ENCODE measurements at regions not wholly inside any gene's neighbourhood (a gene's known extent, or its start where the extent isn't known, plus 50 kb on each side); places are given as distances from the start of the nearest gene placed in this dataset.

DNA sequence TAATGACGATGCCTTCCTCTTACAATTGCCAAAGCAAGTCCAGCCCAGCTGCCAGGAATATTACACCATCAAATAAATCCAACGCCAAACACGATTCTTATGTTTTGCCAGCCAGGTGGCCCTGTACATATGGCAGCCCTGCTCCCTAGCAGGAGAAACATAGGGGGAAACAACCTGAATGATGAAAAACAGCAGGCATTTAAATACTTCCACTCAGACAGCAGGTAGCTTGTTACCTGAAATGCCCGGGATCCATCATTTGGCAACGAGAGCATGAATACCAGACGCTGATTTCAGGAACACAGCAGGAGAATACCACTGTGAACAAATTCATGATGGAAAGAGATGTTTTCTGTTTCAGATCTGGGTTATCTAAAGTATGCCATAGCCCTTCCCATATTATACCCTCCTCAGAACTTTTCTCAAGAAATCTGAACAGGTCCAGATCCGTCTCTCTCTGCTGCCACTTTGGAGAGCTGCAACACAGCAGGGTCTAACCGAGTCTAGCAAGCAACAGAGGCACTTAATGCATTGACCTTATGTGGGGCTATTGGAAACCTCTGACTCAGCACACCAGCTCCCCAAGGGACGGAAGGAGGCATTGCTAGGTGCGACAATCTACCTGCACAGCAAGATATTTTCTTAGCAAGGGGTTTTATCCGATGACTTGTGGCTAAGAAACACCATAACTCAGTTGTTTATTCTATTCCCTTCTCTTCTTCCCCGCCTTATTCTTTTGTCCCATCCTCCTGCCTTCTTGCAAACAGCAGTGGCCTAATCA lies 166.3 kb downstream of the BARHL2 start:
- Histone ChIP-seq H3K9me3 (ENCODE audit: low read depth, low read length) (no peaks in the 10 kb centered on the region), H3K36me3 (ENCODE audit: insufficient read depth, low read length) (no peaks in the 10 kb centered on the region), H3K9ac (ENCODE audit: insufficient read length) (no peak overlapping the region), H3K27ac (no peak overlapping the region), H3K4me3 (no peak overlapping the region)
- no peak for DNase-seq (ENCODE audit: low read depth, low spot score)
- TF ChIP-seq FOXP2 (optimal IDR thresholded peaks at IDR 0.05; ENCODE audit: control extremely low read depth, extremely low read length, insufficient read depth) (no peak), EZH2 (IDR thresholded peaks at IDR 0.05) (no peak), POLR2AphosphoS5 (IDR thresholded peaks at IDR 0.05; ENCODE audit: borderline replicate concordance, low read depth, low read length) (no peak)

DNA sequence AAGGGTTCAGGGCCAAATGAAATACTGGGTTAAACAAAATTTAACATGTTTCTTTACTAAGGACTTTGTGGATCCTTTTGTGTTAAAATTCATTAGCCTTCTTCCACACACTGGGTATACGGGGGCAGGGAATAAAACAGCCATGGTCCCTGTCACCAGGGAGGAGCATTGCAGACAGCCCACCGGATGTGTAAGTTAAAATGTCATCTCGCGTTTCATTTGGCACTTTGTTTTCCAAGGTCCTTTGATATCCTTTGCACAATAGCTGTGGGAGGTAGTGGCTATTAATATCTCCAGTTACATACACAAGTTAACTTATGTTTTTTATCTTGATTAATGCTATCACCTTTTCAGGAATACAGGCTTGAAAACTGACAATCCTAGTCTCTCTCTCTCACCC lies 172.7 kb downstream of the BARHL2 start:
- Histone ChIP-seq H3K27ac (no peak overlapping the region), H3K4me3 (no peak overlapping the region), H3K9me3 (ENCODE audit: low read depth, low read length) (no peaks in the 10 kb centered on the region), H3K9ac (ENCODE audit: insufficient read length) (no peak overlapping the region), H3K36me3 (ENCODE audit: insufficient read depth, low read length) (no peaks in the 10 kb centered on the region)
- TF ChIP-seq POLR2AphosphoS5 (IDR thresholded peaks at IDR 0.05; ENCODE audit: borderline replicate concordance, low read depth, low read length) (no peak), FOXP2 (optimal IDR thresholded peaks at IDR 0.05; ENCODE audit: control extremely low read depth, extremely low read length, insufficient read depth) (no peak), EZH2 (IDR thresholded peaks at IDR 0.05) (no peak)
- DNase-seq (ENCODE audit: low read depth, low spot score) = no peak

DNA sequence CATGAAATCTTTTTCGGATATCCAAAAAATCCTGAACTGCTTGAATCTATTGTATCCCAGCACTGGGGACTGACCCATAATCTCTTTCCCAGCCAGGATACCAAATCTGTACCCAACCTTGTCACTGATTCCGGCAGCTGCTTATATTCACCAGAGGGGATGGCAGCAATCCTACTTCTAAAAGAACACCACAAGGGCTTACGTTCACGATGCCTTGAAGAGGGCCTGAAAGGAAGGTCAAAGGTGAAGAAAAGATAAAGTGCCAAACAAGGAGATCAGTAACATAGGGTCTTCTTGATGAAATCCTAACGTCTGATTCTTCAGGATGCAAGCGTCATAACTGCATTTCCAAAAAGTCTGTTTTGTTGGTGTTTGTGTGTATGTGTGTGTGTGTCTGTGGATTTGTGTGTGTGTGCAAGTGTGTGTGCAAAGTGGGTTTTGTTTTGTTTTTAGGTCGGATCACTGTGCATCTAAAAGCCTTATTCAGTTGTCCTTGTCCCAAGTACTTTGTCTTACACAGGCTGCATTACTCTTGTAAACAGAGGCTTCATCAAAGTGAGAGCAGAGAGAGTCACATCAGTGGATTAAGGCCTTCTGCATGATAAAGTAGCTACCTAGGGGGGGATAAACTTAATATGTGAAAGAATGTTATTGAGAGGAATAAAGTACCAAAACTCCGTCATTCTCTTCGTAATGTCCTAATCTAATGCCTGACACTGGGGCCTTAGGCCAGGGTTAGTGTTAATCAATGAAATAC lies 179.3 kb downstream of the BARHL2 start:
- TF ChIP-seq FOXP2 (optimal IDR thresholded peaks at IDR 0.05; ENCODE audit: control extremely low read depth, extremely low read length, insufficient read depth) (no peak), EZH2 (IDR thresholded peaks at IDR 0.05) (no peak), POLR2AphosphoS5 (IDR thresholded peaks at IDR 0.05; ENCODE audit: borderline replicate concordance, low read depth, low read length) (no peak)
- no peak overlapping the region for H3K27ac ChIP-seq
- H3K9me3 ChIP-seq (ENCODE audit: low read depth, low read length) = no peaks in the 10 kb centered on the region

DNA sequence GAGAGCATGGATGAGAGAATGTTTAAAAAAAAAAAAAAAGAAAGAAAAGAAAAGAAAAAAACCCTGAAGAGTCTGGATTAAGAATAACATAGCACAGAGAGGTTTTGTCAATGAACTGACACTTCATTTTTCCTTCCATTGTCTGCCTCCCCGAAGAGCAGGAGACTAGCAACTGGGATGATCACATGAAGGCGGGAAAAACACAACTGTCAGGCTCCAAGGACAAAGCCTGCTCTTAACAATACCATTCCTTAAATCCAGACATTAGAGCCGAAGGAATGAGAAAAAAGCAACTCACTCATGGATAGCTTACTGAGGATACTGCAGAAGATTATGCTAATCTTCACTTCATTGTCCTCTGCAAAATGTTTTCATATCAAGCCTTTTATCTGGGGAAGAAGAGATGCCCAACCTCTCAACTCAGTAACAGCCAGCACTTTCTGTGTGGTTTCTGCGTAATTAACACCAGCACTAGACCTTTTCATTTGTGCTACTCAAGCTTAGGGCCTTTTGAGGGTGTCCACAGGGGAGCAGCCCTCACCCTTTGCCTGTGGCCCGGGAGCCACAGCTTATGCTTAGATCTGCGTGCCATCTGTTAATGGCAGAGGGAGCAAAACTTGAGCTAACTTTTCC lies 182.3 kb downstream of the BARHL2 start:
- TF ChIP-seq FOXP2 (optimal IDR thresholded peaks at IDR 0.05; ENCODE audit: control extremely low read depth, extremely low read length, insufficient read depth) (no peak), POLR2AphosphoS5 (IDR thresholded peaks at IDR 0.05; ENCODE audit: borderline replicate concordance, low read depth, low read length) (no peak), EZH2 (IDR thresholded peaks at IDR 0.05) (no peak)
- no peak overlapping the region for H3K9ac ChIP-seq (ENCODE audit: insufficient read length)
- no peak for DNase-seq (ENCODE audit: low read depth, low spot score)
- H3K27ac ChIP-seq = no peak overlapping the region
- no peaks in the 10 kb centered on the region for H3K36me3 ChIP-seq (ENCODE audit: insufficient read depth, low read length)
- no peaks in the 10 kb centered on the region for H3K9me3 ChIP-seq (ENCODE audit: low read depth, low read length)
- H3K4me3 ChIP-seq = no peak overlapping the region

More for the DNA sequence above, 179.3 kb downstream of the BARHL2 start:
- H3K36me3 ChIP-seq (ENCODE audit: insufficient read depth, low read length) = no peaks in the 10 kb centered on the region
- H3K9ac ChIP-seq (ENCODE audit: insufficient read length) = no peak overlapping the region
- H3K4me3 ChIP-seq = no peak overlapping the region
- DNase-seq (ENCODE audit: low read depth, low spot score) = no peak

DNA sequence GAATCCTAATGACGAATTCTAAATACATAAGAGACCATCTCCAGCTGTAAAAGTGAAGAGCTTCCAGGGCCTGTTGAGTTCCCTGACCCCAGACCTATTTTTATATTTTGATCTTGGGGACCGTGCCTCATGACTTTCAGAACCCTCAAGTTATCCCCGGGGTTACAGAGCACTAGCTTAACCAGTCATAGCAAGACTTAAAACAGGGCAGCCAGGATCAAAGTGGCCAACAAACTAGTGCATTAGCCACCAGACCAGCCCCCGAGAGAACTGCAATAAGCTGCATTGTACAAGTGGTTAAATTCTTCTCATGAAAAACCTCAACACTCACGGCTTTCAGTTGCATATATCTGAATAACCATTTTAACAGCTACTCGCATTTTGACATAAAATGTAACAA lies 183.0 kb downstream of the BARHL2 start:
- no peak for DNase-seq (ENCODE audit: low read depth, low spot score)
- Histone ChIP-seq H3K4me3 (no peak overlapping the region), H3K27ac (no peak overlapping the region), H3K36me3 (ENCODE audit: insufficient read depth, low read length) (no peaks in the 10 kb centered on the region), H3K9ac (ENCODE audit: insufficient read length) (no peak overlapping the region), H3K9me3 (ENCODE audit: low read depth, low read length) (no peaks in the 10 kb centered on the region)
- TF ChIP-seq FOXP2 (optimal IDR thresholded peaks at IDR 0.05; ENCODE audit: control extremely low read depth, extremely low read length, insufficient read depth) (no peak), POLR2AphosphoS5 (IDR thresholded peaks at IDR 0.05; ENCODE audit: borderline replicate concordance, low read depth, low read length) (no peak), EZH2 (IDR thresholded peaks at IDR 0.05) (no peak)

DNA sequence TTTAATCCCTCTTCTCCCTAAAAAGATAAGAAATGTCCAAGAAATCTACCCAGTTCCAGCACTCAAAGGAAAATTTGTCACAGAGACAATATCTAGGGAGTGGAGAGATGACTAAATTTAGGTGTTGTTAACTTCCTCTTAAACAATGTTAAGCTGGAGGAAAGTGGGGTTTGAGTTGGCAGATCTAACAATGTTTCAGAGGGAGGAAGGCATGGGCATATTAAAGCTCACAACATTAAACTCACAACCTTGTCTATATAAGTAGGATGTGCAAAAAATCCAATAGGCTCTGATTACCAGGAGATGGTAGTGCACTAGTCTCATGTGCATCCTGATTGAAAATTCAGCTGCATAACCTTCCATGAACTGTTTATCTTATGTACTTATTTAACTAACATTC lies 190.1 kb downstream of the BARHL2 start:
- H3K27ac ChIP-seq = no peak overlapping the region
- no peak overlapping the region for H3K9ac ChIP-seq (ENCODE audit: insufficient read length)
- H3K4me3 ChIP-seq = no peak overlapping the region
- H3K36me3 ChIP-seq (ENCODE audit: insufficient read depth, low read length) = no peaks in the 10 kb centered on the region
- no peaks in the 10 kb centered on the region for H3K9me3 ChIP-seq (ENCODE audit: low read depth, low read length)
- no peak for DNase-seq (ENCODE audit: low read depth, low spot score)
- TF ChIP-seq POLR2AphosphoS5 (IDR thresholded peaks at IDR 0.05; ENCODE audit: borderline replicate concordance, low read depth, low read length) = no peak
- TF ChIP-seq EZH2 (IDR thresholded peaks at IDR 0.05) = no peak
- TF ChIP-seq FOXP2 (optimal IDR thresholded peaks at IDR 0.05; ENCODE audit: control extremely low read depth, extremely low read length, insufficient read depth) = no peak

DNA sequence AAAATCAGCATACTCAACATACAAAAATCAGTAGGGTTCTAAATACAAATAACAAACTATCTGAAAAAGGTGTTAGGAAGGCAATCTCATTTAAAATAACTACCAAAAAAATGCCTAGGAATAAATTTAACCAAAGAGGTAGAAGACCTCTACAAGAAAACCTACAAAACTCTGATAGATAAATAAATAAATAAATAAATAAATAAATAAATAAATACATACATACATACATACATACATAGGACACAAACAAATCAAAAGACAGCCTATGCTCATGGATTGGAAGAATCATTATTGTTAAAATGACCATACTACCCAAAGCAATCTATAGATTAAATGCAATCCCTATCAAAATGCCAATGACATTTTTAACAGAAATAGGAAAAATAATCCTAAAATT lies 194.7 kb downstream of the BARHL2 start:
- TF ChIP-seq EZH2 (IDR thresholded peaks at IDR 0.05) = no peak
- no peak for TF ChIP-seq FOXP2 (optimal IDR thresholded peaks at IDR 0.05; ENCODE audit: control extremely low read depth, extremely low read length, insufficient read depth)
- no peak for DNase-seq (ENCODE audit: low read depth, low spot score)
- H3K9me3 ChIP-seq (ENCODE audit: low read depth, low read length) = no peaks in the 10 kb centered on the region
- no peak overlapping the region for H3K27ac ChIP-seq
- H3K4me3 ChIP-seq = no peak overlapping the region
- no peaks in the 10 kb centered on the region for H3K36me3 ChIP-seq (ENCODE audit: insufficient read depth, low read length)
- no peak overlapping the region for H3K9ac ChIP-seq (ENCODE audit: insufficient read length)

DNA sequence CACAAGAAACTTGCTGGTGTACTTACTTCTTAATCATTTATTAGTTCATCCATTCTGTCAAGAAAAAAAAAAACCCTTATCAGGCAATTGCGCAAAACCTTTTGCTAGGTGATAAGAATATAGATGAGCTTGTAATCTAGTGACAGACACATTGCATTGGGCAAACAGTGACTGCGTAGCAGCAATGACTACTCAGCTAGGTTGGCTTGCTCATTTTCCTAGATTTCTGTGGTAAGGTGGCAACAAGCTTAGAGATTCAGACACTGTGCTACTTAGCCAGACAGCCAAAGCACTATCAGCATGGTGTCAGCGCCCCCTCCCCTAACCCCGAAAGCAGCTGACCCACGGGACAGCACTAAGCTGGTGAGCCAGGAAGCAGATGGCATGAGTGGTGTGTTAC lies 203.1 kb downstream of the BARHL2 start:
- Histone ChIP-seq H3K36me3 (ENCODE audit: insufficient read depth, low read length) (no peaks in the 10 kb centered on the region), H3K4me3 (no peak overlapping the region), H3K9me3 (ENCODE audit: low read depth, low read length) (no peaks in the 10 kb centered on the region), H3K9ac (ENCODE audit: insufficient read length) (no peak overlapping the region), H3K27ac (no peak overlapping the region)
- DNase-seq (ENCODE audit: low read depth, low spot score) = no peak
- TF ChIP-seq FOXP2 (optimal IDR thresholded peaks at IDR 0.05; ENCODE audit: control extremely low read depth, extremely low read length, insufficient read depth) (no peak), POLR2AphosphoS5 (IDR thresholded peaks at IDR 0.05; ENCODE audit: borderline replicate concordance, low read depth, low read length) (no peak), EZH2 (IDR thresholded peaks at IDR 0.05) (no peak)
